Stomach smooth muscle (tissue), 2 donors: ENCODE measurements at regions not wholly inside any gene's neighbourhood (a gene's known extent, or its start where the extent isn't known, plus 50 kb on each side); places are given as distances from the start of the nearest gene placed in this dataset.

Experiments used
- H3K27ac ChIP-seq: one replicate; pipeline ENCODE4 v1.7.0; 2013; ENCODE audit warnings: mild to moderate bottlenecking, low read length, inconsistent platforms
- H3K27me3 ChIP-seq, 2 donors: one replicate each; pipeline ENCODE4 v1.7.0; 2013; ENCODE audit warnings: low read length in 2 of 2; ENCODE audit not compliant: insufficient read depth in 2 of 2, control insufficient read depth in 1 of 2
- H3K36me3 ChIP-seq, 2 donors: one replicate each; pipeline ENCODE4 v1.7.0; 2013; ENCODE audit warnings: low read length in 2 of 2; ENCODE audit not compliant: control insufficient read depth in 2 of 2, insufficient read depth in 2 of 2
- H3K4me1 ChIP-seq: one replicate; pipeline ENCODE4 v1.7.0; 2013; ENCODE audit warnings: low read length; ENCODE audit not compliant: control insufficient read depth, insufficient read depth
- H3K4me3 ChIP-seq, 2 donors: one replicate each; pipeline ENCODE4 v1.7.0; 2013; ENCODE audit warnings: low read length in 2 of 2
- H3K9ac ChIP-seq, 2 donors: one replicate each; pipeline ENCODE4 v1.7.0; 2013; ENCODE audit warnings: low read length in 2 of 2, mild to moderate bottlenecking in 1 of 2
- H3K9me3 ChIP-seq, 2 donors: one replicate each; pipeline ENCODE4 v1.7.0; 2013; ENCODE audit warnings: low read length in 2 of 2; ENCODE audit not compliant: control insufficient read depth in 2 of 2
- donor health status: healthy.
- donor health status: Pancreatic carcinoma.

DNA sequence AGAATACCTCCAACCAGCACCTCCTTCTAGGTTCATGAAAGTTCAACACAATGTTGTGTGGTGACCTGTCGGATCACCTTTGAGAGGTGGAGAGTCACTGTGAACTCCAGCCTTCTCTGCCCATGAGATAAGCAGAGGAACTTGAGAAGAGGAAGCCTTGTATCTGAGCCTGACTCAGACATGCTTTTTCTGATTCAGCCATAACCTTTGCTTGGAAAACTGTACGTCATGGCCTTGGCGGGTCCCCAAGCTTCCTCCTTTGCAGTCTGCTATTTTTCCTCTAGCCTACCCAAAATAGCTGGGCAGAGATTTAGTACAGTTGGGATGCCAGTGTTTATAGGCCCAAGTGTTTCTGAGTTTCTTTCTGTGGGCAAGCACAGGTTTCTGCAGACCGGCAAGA, 274.7 kb downstream of the CETN3 start:
- H3K4me3 ChIP-seq: peak overlapping the region in 1 of 2 donors; percentile 15
- peak overlapping the region; percentile 62 for H3K27ac ChIP-seq
- no peaks in the 10 kb centered on the region for H3K36me3 ChIP-seq
- H3K9ac ChIP-seq: no peak overlapping the region
- H3K27me3 ChIP-seq: no peaks in the 10 kb centered on the region
- H3K4me1 ChIP-seq: peaks cover 16% of the 10 kb centered on the region
- H3K9me3 ChIP-seq: no peaks in the 10 kb centered on the region

DNA sequence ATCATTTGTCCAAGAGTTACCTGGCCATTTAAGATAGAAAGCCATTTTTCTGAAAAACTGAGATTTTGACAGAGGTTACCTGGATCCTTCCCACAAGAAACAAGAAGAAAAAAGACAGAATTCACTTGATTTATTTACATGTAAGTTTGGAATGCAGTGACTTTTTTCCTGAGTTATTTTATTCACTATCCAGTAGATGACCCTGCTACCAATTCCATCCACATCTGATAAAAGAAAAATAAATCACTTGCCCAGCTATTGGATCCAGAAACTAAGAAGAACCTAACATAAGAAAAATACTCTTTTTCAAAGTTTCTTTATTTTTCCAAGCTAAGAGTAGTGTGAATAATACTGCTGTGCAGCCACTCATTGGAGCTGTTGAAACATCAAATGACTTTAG, 275.2 kb downstream of the CETN3 start:
- Histone ChIP-seq H3K36me3 (no peaks in the 10 kb centered on the region), H3K4me3 (no peak overlapping the region), H3K9ac (no peak overlapping the region), H3K27ac (peak overlapping the region; percentile 62), H3K9me3 (no peaks in the 10 kb centered on the region), H3K4me1 (peaks cover 16% of the 10 kb centered on the region), H3K27me3 (no peaks in the 10 kb centered on the region)

DNA sequence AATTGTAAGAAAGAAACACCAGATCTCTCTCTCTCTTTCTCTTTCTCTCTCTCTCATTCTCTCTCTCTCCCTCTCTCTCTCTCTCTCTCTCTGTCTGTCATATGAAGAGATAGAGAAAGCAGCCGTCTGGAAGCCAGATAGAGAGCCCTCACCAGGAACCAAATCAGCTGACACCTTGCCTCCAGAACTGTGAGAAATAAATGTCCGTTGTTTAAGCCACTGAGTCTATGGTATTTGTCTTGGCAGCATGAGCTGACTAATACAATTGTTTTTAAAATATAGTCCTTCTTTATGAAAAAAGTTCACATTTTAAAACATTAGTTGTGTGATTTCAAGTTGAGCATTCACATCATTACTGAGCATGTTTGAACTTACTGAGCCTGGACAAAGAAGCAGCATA, 275.6 kb downstream of the CETN3 start:
- Histone ChIP-seq H3K36me3 (no peaks in the 10 kb centered on the region), H3K4me3 (no peak overlapping the region), H3K9ac (no peak overlapping the region), H3K27ac (no peak overlapping the region), H3K4me1 (peaks cover 16% of the 10 kb centered on the region), H3K9me3 (no peaks in the 10 kb centered on the region), H3K27me3 (no peaks in the 10 kb centered on the region)

DNA sequence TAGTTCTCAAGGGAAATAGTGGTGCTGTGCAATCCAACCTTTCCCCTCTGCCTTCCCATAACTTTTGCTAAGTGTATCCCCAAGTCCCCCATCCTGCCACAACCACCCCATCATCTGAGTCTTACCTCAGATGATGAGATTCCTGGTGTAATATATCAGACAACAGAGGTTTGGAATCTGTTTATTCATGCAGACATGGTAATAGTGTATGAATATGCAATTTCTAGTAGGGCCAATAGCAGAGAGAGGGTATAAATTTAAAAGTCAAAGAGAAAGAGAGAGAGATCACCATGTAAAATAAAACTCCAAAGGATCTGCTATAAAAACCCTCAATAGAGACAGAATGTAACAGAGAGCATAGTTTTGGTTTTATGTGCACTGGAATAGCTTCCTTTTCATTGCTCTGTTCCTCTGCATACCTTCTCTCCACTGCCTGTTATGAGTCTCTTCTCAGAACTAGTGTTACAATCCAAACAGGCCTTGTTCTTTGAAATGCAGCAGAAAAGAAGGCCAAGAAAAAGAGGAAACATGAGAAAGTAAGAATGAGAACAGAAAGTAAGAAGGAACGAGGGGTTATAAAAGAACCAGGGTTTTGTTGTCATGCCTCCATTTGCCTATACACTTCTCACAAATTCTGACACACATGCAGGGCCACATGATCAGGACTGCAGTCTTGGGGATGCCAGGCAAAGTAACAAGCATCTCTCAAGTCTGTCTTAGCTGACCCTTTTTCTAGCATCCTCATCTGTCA, 278.0 kb downstream of the CETN3 start:
- Histone ChIP-seq H3K9ac (no peak overlapping the region), H3K4me3 (no peak overlapping the region), H3K27me3 (no peaks in the 10 kb centered on the region), H3K9me3 (no peaks in the 10 kb centered on the region), H3K36me3 (no peaks in the 10 kb centered on the region), H3K27ac (peak overlapping the region; percentile 20), H3K4me1 (peaks cover 16% of the 10 kb centered on the region)

DNA sequence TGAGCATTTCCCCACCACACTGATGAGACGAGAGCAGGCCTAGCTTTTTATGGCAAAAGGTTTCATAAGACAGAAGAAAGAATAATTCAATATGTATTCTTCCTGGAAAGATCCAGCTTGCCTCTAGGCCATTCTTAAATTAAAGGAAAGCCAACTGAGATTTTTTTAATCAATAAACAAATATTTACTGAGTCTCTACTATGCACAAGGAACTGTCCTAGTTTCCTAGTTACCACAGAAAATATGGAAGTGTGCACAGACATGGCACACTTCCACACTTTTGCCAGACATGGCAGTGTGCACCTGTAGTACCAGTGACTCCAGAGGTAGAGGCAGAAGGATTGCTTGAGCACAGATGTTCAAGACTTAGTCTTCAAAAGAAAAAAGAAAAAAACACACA, 281.0 kb downstream of the CETN3 start:
- H3K36me3 ChIP-seq: no peaks in the 10 kb centered on the region
- no peak overlapping the region for H3K27ac ChIP-seq
- H3K9ac ChIP-seq: no peak overlapping the region
- H3K27me3 ChIP-seq: no peaks in the 10 kb centered on the region
- no peaks in the 10 kb centered on the region for H3K9me3 ChIP-seq
- no peak overlapping the region for H3K4me3 ChIP-seq
- no peaks in the 10 kb centered on the region for H3K4me1 ChIP-seq

DNA sequence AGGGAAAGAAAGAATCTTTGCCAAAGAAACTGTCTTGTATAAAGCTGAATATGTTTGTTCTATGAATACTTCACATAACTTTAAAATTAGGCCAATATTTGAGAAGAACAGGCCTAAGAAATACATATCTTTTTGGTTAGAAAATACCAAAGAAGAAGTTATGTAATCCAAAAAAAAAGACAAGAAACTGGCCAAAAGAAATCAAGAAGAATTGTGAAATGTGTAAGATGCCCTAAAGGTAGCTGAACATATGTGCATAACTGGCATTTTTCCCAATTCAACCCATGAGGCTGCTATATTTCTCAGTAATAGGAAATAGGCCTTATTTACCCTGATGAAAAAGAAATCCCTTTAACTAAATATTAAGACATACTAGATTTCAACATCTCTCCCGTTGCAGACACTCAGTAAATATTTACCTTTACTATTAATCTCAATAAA, 290.0 kb downstream of the CETN3 start:
- Histone ChIP-seq H3K9me3 (no peaks in the 10 kb centered on the region), H3K36me3 (no peaks in the 10 kb centered on the region), H3K4me1 (no peaks in the 10 kb centered on the region), H3K4me3 (no peak overlapping the region), H3K9ac (no peak overlapping the region), H3K27ac (no peak overlapping the region), H3K27me3 (no peaks in the 10 kb centered on the region)

DNA sequence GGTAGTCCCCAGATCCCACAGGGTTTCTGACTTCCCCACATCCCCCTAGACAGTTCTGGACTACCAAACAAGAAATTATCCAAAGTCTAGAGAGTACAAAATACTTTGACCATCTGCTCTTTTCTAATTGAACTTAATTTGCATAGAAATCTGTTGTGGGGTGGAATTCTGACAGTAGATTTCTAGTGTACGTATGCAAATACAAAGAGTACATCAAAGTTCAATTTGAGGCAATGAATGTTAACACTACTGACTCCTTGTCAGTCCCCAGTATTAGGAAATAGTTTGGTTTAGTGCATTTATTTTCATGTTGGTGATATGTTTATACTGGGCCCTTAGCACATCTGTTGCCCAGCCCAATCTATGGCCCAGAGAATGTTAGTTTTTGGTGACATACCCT, 292.6 kb downstream of the CETN3 start:
- Histone ChIP-seq H3K9me3 (no peaks in the 10 kb centered on the region), H3K4me3 (no peak overlapping the region), H3K27me3 (no peaks in the 10 kb centered on the region), H3K36me3 (no peaks in the 10 kb centered on the region), H3K4me1 (no peaks in the 10 kb centered on the region), H3K9ac (no peak overlapping the region), H3K27ac (no peak overlapping the region)

DNA sequence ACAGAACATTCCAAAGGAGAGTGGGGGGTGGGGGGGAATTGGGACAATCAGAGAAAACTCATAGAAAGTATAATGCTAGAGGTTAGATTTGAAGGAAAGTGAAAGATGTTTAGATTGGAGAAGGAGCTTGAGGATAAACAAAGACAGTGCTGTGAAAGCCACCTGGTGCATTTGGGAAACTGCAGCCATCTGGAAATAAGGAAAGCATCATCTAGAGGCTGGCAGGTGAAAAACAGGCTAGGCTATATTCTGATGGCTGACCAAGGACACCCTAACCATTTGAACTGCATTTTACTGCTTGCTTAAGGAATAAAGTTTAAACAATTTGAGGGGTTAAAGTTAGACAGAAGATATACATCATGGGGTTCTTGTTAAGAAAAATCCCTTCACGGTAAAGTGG, 296.4 kb downstream of the CETN3 start:
- no peak overlapping the region for H3K9ac ChIP-seq
- H3K27me3 ChIP-seq: no peaks in the 10 kb centered on the region
- no peaks in the 10 kb centered on the region for H3K4me1 ChIP-seq

DNA sequence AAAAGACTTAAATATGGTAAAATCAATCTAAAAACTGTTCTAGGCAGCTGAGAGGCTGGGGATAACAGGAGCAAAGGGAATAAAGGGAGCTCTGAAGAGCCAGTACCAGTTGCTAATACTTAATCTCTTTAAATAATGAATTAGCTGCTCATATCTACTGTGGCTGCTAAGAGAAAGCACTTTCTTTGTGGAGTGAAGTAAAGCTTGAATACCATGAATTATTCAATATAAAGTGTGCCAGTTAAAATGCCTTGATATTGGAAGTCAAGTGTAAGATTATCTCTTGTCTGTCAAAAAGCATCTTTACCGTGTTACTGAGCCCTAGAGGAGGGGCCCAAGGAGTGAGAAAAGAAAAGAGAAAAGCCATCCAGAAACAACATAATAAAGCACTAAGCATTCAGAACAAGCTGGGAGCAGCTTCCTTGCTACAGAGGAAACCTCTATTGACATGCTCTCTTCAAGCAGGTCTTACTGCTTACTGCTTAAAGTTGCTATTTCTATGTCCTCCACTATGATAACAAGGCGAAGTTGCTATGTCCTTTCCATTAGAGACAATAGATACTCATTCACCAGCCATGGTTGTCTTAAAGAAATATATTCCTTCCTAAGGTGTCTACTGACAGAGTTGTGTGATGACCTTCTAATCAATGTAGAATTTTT, 297.4 kb downstream of the CETN3 start:
- Histone ChIP-seq H3K9ac (no peak overlapping the region), H3K36me3 (no peaks in the 10 kb centered on the region), H3K9me3 (no peaks in the 10 kb centered on the region), H3K27me3 (no peaks in the 10 kb centered on the region), H3K4me1 (no peaks in the 10 kb centered on the region), H3K4me3 (no peak overlapping the region), H3K27ac (no peak overlapping the region)

More for the DNA sequence above, 296.4 kb downstream of the CETN3 start:
- Histone ChIP-seq H3K27ac (no peak overlapping the region), H3K36me3 (no peaks in the 10 kb centered on the region), H3K4me3 (no peak overlapping the region), H3K9me3 (no peaks in the 10 kb centered on the region)

DNA sequence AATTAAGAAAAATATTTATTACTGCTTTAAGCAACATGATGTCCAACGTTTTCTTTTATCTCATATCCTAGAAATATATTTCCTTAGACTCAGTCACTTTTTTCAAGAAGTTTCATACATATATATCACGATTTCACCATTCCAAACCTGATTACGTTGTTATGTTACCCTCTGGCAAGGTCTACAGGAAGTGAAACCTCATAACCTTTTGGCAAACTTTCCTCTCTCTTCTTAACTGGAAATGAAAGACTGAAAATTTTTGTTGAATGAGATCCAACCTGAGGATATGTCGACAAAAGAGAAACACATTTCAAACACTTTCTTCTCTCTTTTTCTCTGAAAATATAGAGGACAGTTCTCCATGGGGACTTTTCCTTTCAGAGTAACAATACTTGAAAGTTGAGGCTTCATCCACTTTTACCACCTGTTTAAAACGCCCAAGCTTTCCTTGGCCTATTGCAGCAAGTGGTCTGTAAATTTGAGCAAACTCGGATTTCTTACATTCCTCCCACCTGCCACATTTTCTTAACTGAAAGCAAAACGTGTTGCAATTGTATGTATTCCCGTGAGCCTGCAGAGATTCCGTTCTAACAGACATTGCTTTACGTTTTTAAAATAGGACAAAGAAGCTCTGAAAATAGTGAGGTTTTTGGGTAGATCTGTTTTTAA, 298.1 kb downstream of the CETN3 start:
- Histone ChIP-seq H3K4me1 (no peaks in the 10 kb centered on the region), H3K4me3 (no peak overlapping the region), H3K9ac (no peak overlapping the region), H3K36me3 (no peaks in the 10 kb centered on the region), H3K27me3 (no peaks in the 10 kb centered on the region), H3K9me3 (no peaks in the 10 kb centered on the region), H3K27ac (no peak overlapping the region)

DNA sequence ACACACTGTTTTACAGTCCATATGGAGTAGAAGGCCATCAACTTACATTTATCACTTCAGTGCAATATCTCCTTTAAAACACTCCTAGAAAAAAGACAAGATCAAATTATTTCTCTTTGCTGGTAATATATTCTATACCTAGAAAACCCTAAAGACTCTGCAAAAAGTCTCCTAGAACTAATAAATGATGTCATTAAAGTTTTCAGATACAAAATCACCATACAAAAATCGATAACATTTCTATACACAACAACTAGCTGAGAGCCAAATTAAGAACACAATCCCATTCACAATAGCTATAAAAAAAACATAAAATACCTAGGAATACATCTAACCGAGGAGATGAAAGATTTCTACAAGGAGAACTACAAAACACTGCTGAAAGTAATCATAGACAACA, 300.3 kb downstream of the CETN3 start:
- H3K27ac ChIP-seq: no peak overlapping the region
- no peaks in the 10 kb centered on the region for H3K4me1 ChIP-seq
- H3K9ac ChIP-seq: no peak overlapping the region
- no peaks in the 10 kb centered on the region for H3K27me3 ChIP-seq
- H3K4me3 ChIP-seq: no peak overlapping the region
- no peaks in the 10 kb centered on the region for H3K36me3 ChIP-seq
- H3K9me3 ChIP-seq: no peaks in the 10 kb centered on the region
